GM19395 (cell line): ENCODE measurements at regions not wholly inside any gene's neighbourhood (a gene's known extent, or its start where the extent isn't known, plus 50 kb on each side); places are given as distances from the start of the nearest gene placed in this dataset.

Experiments used
- ATAC-seq: cut with Tn5 transposase; IDR thresholded peaks from one replicate; pipeline ENCODE4 v1.9.1; 2021; ENCODE audit warnings: mild to moderate bottlenecking, moderate library complexity; ENCODE audit not compliant: unreplicated experiment

- no peak for ATAC-seq
Observed at GRCh38 chr16:17617021-17617552, 146.3 kb upstream of the XYLT1 start.

DNA sequence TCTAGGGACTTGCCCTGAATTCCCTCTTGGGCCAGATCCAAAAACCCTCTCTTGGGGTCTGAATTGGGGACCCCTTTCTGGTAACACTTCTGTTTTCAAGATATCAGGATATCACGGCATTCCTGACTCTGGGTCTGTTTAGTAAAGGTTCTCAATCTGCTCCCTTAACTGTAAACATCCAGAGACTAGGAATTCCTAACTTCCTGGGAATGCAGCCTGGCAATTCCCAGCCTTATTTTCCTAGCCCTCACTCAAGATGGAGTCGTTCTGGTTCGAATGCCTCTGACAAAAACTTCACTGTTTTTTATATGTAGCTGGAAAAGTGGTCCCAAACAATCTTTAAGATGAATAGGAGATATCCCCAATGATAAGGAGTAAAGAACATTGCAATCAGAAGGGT is 141.6 kb upstream of the XYLT1 start:
- ATAC-seq: no peak

- no peak for ATAC-seq
Observed at GRCh38 chr16:17607609-17608008, 136.8 kb upstream of the XYLT1 start.

- no peak for ATAC-seq
Observed at GRCh38 chr16:17607075-17607509, 136.3 kb upstream of the XYLT1 start.

DNA sequence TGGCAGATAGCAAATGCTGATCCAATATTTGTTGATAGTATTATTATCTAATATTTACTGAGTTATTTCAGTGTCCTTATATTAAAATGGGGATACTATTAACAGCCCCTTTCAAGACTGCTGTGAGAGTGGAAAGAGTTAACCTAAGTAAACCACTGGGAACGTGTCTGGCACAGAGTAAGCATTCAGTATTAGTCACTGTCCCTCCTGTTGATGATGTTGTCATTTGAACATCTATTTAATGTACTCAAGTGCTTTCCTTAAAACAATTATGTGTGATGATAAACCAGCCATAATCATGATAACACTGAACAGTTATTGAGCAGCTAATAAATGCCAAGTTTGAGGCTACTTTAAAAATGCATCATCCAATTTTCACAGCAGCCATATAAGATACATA is 135.7 kb upstream of the XYLT1 start:
- ATAC-seq: no peak

GRCh38 chr16:17605784-17606183 is 135.0 kb upstream of the XYLT1 start:
- ATAC-seq: no peak

DNA sequence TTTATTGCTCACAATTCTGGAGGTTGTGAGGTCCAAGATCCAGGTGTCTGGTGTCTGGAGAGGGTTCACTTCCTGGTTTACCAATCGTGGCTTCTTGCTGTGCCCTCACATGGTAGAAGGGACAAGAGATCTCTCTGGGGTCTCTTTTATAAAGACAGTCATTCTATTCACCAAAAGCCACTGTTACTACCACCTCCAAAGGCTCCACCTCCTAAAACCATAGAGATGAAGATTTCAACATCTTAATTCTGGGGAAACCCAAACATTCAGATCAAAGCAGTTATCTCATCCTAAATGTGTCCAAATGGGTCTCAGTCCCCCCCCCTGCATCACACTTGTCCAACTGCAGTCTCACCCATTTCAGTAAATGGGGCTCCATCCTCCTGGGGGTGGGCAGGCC is 132.9 kb upstream of the XYLT1 start:
- no peak for ATAC-seq

DNA sequence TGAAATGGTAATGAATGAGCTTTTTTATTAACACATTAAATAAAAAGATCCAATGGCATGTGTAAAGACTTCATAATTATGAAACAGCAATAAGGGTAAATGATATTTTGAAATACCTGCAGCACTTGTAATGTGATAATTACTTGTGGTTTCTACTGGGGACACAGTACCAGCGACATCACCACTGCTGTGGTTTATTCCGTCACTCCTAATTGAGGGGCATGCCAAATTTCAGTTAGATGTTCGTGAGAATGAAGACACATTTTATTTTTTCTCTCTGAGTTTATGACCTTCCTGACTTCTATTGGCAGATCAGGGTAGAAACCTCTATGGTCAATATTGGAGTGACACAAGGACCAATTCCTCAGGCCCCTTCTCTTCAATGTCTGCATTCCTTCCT is 131.9 kb upstream of the XYLT1 start:
- no peak for ATAC-seq

- ATAC-seq: no peak
Observed at GRCh38 chr16:17598968-17599367, 128.2 kb upstream of the XYLT1 start.

DNA sequence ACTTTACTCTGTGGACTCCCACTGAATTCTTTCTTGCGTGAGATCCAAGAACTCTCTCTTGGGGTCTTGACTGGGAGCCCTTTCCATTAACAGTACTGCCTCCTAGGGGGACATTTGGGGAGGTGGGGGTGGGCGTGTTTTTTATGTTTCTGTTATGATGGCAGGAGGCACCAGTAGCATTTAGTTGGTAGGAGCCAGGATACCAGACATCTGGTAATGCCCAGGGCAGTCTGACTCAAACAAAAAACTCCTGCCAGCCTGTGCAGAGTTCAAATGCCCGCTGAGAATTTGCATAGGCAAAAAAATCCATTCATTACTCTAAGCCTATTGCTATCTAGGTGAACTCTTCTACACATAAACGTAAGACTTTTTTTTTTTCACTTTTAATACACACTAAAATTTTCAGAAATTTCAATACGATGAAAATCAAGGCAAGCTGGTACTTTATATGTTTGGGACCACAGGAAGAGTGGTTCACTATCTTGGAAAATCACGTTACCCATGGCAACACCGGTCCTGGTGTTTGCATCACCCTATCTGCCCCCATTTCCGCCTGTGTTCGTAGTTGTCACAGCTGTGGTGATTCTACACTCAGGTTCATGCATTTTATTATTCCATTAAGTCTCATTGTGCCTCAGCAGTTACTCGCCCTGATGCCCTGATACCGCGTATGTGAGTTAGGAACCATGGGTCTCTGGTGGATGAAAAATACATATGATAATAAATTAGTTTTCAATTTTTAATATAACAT is 121.1 kb upstream of the XYLT1 start:
- ATAC-seq: no peak

DNA sequence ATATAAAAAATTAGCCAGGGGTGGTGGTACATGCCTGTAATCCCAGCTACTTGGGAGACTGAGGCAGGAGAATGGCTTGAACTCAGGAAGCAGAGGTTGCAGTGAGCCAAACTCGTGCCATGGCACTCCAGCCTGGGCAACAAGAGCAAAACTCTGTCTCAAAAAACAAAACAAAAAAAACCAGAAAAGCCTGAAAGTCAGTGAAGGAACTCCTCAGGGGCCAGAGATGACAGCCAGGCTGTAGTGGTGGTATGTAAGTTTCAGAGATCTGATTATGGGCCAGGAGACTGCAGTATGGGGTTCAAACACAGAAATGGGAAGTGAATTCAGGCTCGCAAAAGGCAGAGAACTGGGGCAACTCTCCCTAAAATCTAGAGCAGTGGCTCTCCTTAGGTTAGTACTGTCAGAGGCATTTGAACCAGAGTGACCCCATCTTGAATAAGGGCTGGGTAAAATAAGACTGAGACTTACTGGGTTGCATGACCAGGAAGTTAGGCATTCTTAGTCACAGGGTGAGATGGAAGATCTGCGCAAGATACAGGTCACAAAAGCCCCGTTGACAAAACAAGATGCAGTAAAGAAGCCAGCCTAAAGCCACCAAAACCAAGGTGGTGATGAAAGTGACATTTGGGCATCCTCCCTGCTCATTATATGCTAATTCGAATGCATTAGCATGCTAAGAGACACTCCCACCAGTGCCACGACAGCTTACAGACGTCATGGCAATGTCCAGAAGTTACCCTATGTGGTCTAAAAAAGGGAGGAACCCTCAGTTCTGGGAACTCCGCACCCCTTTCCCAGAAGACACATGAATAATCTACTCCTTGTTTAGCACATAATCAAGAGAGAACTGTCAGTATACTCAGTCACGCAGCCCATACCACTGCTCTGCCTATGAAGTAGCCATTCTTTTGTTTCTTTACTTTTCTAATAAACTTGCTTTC is 120.2 kb upstream of the XYLT1 start:
- ATAC-seq: no peak

GRCh38 chr16:17589898-17590297 is 119.1 kb upstream of the XYLT1 start:
- ATAC-seq: no peak

DNA sequence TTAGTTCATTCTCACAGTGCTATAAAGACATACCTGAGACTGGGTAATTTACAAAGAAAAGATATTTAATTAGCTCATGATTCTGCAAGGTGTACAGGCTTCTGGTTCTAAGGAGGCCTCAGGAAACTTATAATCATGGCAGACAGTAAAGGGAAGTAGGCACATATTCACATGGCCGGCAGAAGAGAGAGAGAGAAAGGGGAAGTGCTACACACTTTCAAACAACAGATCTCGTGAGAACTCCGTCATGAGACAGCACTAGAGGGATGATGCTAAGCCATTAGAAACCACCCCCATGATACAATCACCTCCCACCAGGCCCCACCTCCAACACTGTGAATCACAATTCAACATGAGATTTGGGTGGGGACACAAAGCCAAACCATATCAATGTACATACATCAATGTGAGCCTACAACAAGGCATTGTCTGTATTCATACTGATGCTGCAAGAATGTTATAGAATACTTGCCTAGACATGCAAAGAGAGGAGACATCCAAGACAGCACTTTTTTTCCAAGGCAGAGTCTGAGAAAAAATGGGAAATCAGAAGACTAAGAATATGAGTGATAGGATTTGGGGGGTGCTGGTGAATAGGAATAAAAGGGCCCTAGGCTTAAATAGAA is 114.8 kb upstream of the XYLT1 start:
- no peak for ATAC-seq

- ATAC-seq: no peak
Observed at GRCh38 chr16:17578981-17579874, 108.5 kb upstream of the XYLT1 start.

GRCh38 chr16:17574256-17574655 is 103.5 kb upstream of the XYLT1 start:
- ATAC-seq: no peak

GRCh38 chr16:17572145-17572544 is 101.4 kb upstream of the XYLT1 start:
- no peak for ATAC-seq

GRCh38 chr16:17571499-17572093 is 100.8 kb upstream of the XYLT1 start:
- ATAC-seq: no peak

DNA sequence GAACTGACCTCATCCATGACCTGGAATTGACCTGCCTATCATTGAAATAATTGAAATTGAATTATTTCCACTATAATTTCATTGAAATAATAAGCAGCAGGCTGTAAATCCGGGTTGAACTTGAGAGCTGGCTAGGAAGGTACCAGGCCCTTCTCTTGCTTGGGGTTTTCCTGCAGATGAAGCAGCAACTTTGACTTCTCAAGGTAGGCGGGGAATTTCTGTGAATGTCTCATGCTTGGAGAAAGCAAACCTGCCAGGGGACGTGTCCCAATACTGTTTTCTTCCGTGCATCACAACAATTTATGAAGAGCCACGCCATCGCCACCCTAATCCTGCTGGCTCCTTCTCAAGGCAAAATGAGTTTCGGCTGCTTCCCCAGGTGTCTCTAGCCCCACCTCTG is 97.5 kb upstream of the XYLT1 start:
- ATAC-seq: no peak

DNA sequence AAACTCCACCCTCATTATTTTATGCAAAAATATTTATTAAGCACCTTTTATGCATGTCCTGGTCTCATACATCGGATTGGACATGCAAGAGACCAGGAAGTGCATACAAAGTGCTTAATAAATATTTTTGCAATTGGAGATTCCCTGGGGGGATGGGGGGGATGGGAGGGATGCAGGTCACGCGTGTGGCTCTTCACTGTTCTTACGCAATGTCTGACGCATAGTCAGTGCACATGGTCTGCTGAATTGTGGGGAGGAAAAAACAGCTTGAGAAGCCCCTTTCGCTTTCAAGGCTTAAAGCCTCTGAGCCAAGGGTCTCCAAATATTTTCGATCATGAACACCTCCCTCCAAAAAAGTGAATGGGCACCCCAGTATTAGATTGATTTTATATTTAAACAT is 96.7 kb upstream of the XYLT1 start:
- no peak for ATAC-seq
